IMR-90 (cell line): ENCODE measurements at regions not wholly inside any gene's neighbourhood (a gene's known extent, or its start where the extent isn't known, plus 50 kb on each side); places are given as distances from the start of the nearest gene placed in this dataset.

Source experiments
- ATAC-seq: fragments of 200-7000 bp; cut with Tn5 transposase; 2 replicates; pipeline ENCODE4 v1.9.1; 2020; ENCODE audit warnings: low read depth, mild to moderate bottlenecking, moderate library complexity
- BruUV-seq: library from RNA; stranded (reverse); fragments of 400-500 nt; replicated peaks from 2 replicates; lab custom pipeline; 2021; lab: Mats Ljungman, UMichigan
- CTCF ChIA-PET: fragments of 300-600 bp; formaldehyde crosslinking; extraction: SDS; loops from one replicate; lab custom pipeline; 2021; ENCODE audit warnings: antibody characterized with exemption; lab: Yijun Ruan, JAX
- POLR2A ChIA-PET: fragments of 300-600 bp; sonication (Branson Sonifier 250); formaldehyde crosslinking; loops from one replicate; lab custom pipeline; 2022; ENCODE audit warnings: antibody characterized with exemption; ENCODE audit not compliant: unreplicated experiment; lab: Charles Lee
- DNase-seq: peaks from one replicate; pipeline ENCODE4 v3.0.0; 2013
- H2AFZ ChIP-seq: replicated peaks from 2 replicates; pipeline ENCODE3; 2013; ENCODE audit warnings: low read length, mild to moderate bottlenecking; ENCODE audit not compliant: poor library complexity
- H2AK5ac ChIP-seq: 2 replicates; pipeline ENCODE4 v1.6.1; 2013; ENCODE audit warnings: low read depth, low read length, inconsistent platforms
- H2AK9ac ChIP-seq: replicated peaks from 2 replicates; pipeline ENCODE3; 2013; ENCODE audit warnings: mild to moderate bottlenecking, low read depth, low read length, moderate library complexity; ENCODE audit not compliant: poor library complexity
- H2BK120ac ChIP-seq: 2 replicates; pipeline ENCODE4 v1.6.1; 2013; ENCODE audit warnings: low read depth, low read length, inconsistent platforms
- H2BK15ac ChIP-seq: 3 replicates; pipeline ENCODE4 v1.6.1; 2013; ENCODE audit warnings: low read depth, low read length, inconsistent platforms
- H2BK20ac ChIP-seq: 2 replicates; pipeline ENCODE4 v1.6.1; 2013; ENCODE audit warnings: low read depth, mild to moderate bottlenecking, inconsistent platforms, low read length, moderate library complexity
- H2BK5ac ChIP-seq: 2 replicates; pipeline ENCODE4 v1.6.1; 2013; ENCODE audit warnings: mild to moderate bottlenecking, low read depth, low read length, inconsistent platforms; ENCODE audit not compliant: poor library complexity, severe bottlenecking
- H3K14ac ChIP-seq: replicated peaks from 2 replicates; pipeline ENCODE4 v1.6.1; 2013; ENCODE audit warnings: low read depth, low read length, inconsistent platforms
- H3K18ac ChIP-seq: 2 replicates; pipeline ENCODE4 v1.6.1; 2013; ENCODE audit warnings: low read depth, low read length, control low read depth
- H3K23ac ChIP-seq: 2 replicates; pipeline ENCODE4 v1.6.1; 2013; ENCODE audit warnings: low read depth, low read length, inconsistent platforms
- H3K27ac ChIP-seq: 2 replicates; pipeline ENCODE4 v1.5.1; 2013; ENCODE audit warnings: mild to moderate bottlenecking, control low read depth, low read length; ENCODE audit not compliant: insufficient read depth
- H3K27me3 ChIP-seq: 2 replicates; pipeline ENCODE4 v1.6.1; 2013; ENCODE audit warnings: low read length; ENCODE audit not compliant: control insufficient read depth, insufficient read depth
- H3K36me3 ChIP-seq: 2 replicates; pipeline ENCODE4 v1.6.1; 2013; ENCODE audit warnings: low read length, mixed read lengths; ENCODE audit not compliant: control insufficient read depth, insufficient read depth
- H3K4ac ChIP-seq: 2 replicates; pipeline ENCODE4 v1.6.1; 2013; ENCODE audit warnings: low read depth, low read length, inconsistent platforms
- H3K4me1 ChIP-seq: 2 replicates; pipeline ENCODE4 v1.6.1; 2013; ENCODE audit warnings: low read length, mixed read lengths; ENCODE audit not compliant: control insufficient read depth, insufficient read depth
- H3K4me2 ChIP-seq: 2 replicates; pipeline ENCODE4 v1.6.1; 2013; ENCODE audit warnings: low read depth, mild to moderate bottlenecking, control low read depth, low read length, moderate library complexity
- H3K4me3 ChIP-seq: 2 replicates; pipeline ENCODE4 v1.5.1; 2013; ENCODE audit warnings: low read depth, mild to moderate bottlenecking, control low read depth, low read length, moderate library complexity; ENCODE audit not compliant: insufficient read depth
- H3K56ac ChIP-seq: 2 replicates; pipeline ENCODE4 v1.6.1; 2013; ENCODE audit warnings: low read length, inconsistent platforms; ENCODE audit not compliant: insufficient read depth; ENCODE audit errors: extremely low read depth
- H3K79me1 ChIP-seq, 2 experiments: 2 replicates each; pipeline ENCODE4 v1.6.1; 2013; ENCODE audit warnings: low read length in 2 of 2, inconsistent platforms in 1 of 2, low read depth in 1 of 2
- H3K9ac ChIP-seq: 2 replicates; pipeline ENCODE4 v1.6.1; 2013; ENCODE audit warnings: low read depth, low read length, control low read depth
- H3K9me1 ChIP-seq: 2 replicates; pipeline ENCODE4 v1.6.1; 2013; ENCODE audit warnings: low read length, inconsistent platforms; ENCODE audit not compliant: insufficient read depth
- H3K9me3 ChIP-seq: 2 replicates; pipeline ENCODE4 v1.6.1; 2013; ENCODE audit warnings: low read length; ENCODE audit not compliant: control insufficient read depth, insufficient read depth
- H4K20me1 ChIP-seq: 2 replicates; pipeline ENCODE4 v1.6.1; 2013; ENCODE audit warnings: low read length, inconsistent platforms; ENCODE audit not compliant: insufficient read depth
- H4K5ac ChIP-seq: 2 replicates; pipeline ENCODE4 v1.6.1; 2013; ENCODE audit warnings: mild to moderate bottlenecking, low read depth, low read length, control low read depth
- H4K8ac ChIP-seq, 2 experiments: 2 replicates each; pipeline ENCODE4 v1.6.1; 2013; ENCODE audit warnings: low read depth in 2 of 2, low read length in 2 of 2, control low read depth in 1 of 2, inconsistent platforms in 1 of 2
- H4K91ac ChIP-seq: 2 replicates; pipeline ENCODE4 v1.6.1; 2013; ENCODE audit warnings: low read depth, low read length, inconsistent platforms; ENCODE audit not compliant: insufficient read depth
- BHLHE40 ChIP-seq: fragments of 150-350 bp; IDR thresholded peaks from 2 replicates; pipeline ENCODE4 v1.6.1; 2016; ENCODE audit warnings: mild to moderate bottlenecking, low read depth, low read length
- CHD1 ChIP-seq: IDR thresholded peaks from 2 replicates; pipeline ENCODE4 v1.6.1; 2012; ENCODE audit warnings: low read depth, low read length, improper control_type of control experiment
- MAFK ChIP-seq: IDR thresholded peaks from 2 replicates; pipeline ENCODE4 v1.6.1; 2012; ENCODE audit warnings: low read depth, low read length, improper control_type of control experiment
- NFE2L2 ChIP-seq: fragments of 150-350 bp; IDR thresholded peaks from 2 replicates; pipeline ENCODE4 v1.6.1; 2016; ENCODE audit warnings: low read depth, mild to moderate bottlenecking, low read length
- RAD21 ChIP-seq: IDR thresholded peaks from 2 replicates; pipeline ENCODE4 v1.6.1; 2012; ENCODE audit warnings: low read length, improper control_type of control experiment
- RFX5 ChIP-seq: IDR thresholded peaks from 2 replicates; pipeline ENCODE4 v1.8.0; 2012; ENCODE audit warnings: low read depth, mild to moderate bottlenecking, low read length, moderate library complexity
- SMC3 ChIP-seq: fragments of 150-350 bp; IDR thresholded peaks from 2 replicates; pipeline ENCODE4 v1.6.1; 2016; ENCODE audit warnings: low read depth, mild to moderate bottlenecking, antibody characterized with exemption, low read length, moderate library complexity
- WGBS, 2 experiments: methylation state at CpG; one replicate each; pipeline versions ENCODE4 v1.1.5 to v1.1.7; 2013; ENCODE audit warnings: missing lambda C conversion rate in 2 of 2; ENCODE audit not compliant: insufficient read length in 1 of 2; ENCODE audit errors: extremely low coverage in 2 of 2; 5-methylcytosine and 5-hydroxymethylcytosine counted together
- dilution Hi-C: fragments of 300-500 bp; cut with HindIII; formaldehyde crosslinking; loops from one replicate; pipeline ENCODE4 v1.14.3; 2018; ENCODE audit warnings: low sequenced_read_pairs; ENCODE audit not compliant: unreplicated experiment
- in situ Hi-C: fragments of 300-500 bp; cut with MboI; formaldehyde crosslinking; loops from 3 replicates; pipeline ENCODE4 v1.14.3; 2019; ENCODE audit warnings: low sequenced_read_pairs, inconsistent platforms, mixed read lengths
- intact Hi-C: fragments of 100-400 bp; cut with micrococcal nuclease; formaldehyde crosslinking; loops from 2 replicates; pipeline ENCODE4 v1.10.0; 2022
- TF ChIP-seq, protein P1 (sequence below): conservative IDR thresholded peaks from 2 replicates; pipeline ENCODE4 v1.5.1; 2012; ENCODE audit warnings: mild to moderate bottlenecking, low read depth, low read length, improper control_type of control experiment

DNA sequence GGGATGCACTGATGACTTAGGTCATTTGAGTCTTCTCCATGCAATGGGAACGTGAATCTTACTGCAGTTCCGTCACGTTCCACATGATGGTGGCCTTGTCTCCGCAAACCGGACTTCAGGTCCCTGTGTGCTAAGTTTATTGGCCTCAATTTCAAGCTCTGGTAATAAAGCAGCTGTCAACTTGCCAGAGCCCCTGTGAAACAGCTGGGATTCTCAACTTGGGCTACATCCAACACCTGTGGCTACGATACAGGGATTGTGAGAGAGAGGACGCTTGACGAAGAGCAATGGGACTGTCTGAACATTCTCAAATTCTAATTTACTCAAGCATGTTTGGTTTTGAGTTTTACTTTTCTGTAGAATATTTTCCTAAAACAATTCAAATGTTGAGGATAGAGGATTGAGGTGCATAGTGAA, 174.2 kb downstream of the PTN start:
- peak; percentile 98 for ATAC-seq
- H2BK15ac ChIP-seq: peak overlapping the region; percentile 84; the same call in 2 of the 3 replicates
- H2BK5ac ChIP-seq: peak overlapping the region; percentile 54
- BruUV-seq: no TSS peak
- H3K79me1 ChIP-seq: no peaks in the 10 kb centered on the region
- peak overlapping the region in 1 of 2 experiments; percentile 79; a peak in 2 of 4 replicates for H4K8ac ChIP-seq
- H2BK120ac ChIP-seq: peak overlapping the region; percentile 93
- H3K4me1 ChIP-seq: peaks cover 5% of the 10 kb centered on the region
- 0% methylated on average over 1 of the region's 8 CpGs; no CpG with 5 or more reads in 1 of the 2 experiments for WGBS, 2 experiments
- H3K56ac ChIP-seq: no peak overlapping the region
- ChIA-PET CTCF (interaction anchor here (0.5 to 2.4 kb wide), 12 partner anchors 9 to 501 kb away, joined by 3 to 34 read pairs (median 4); no protein-coding TSS in a partner anchor), POLR2A (interaction anchor here (0.6 to 1.1 kb wide), 2 partner anchors 246 to 286 kb away, joined by 3 to 4 read pairs; no protein-coding TSS in a partner anchor)
- H4K5ac ChIP-seq: 0 out of 2 replicates have a peak overlapping the region, but pooled peaks have one; percentile 27
- no peaks in the 10 kb centered on the region for H4K20me1 ChIP-seq
- DNase-seq: peak; percentile 85
- H3K18ac ChIP-seq: peak overlapping the region; percentile 42; the same call in 1 of the 2 replicates
- no peak overlapping the region for H3K9ac ChIP-seq
- H2AFZ ChIP-seq: peak overlapping the region; percentile 86
- H3K27me3 ChIP-seq: no peaks in the 10 kb centered on the region
- peak overlapping the region; percentile 43; the same call in 1 of the 2 replicates for H3K4me2 ChIP-seq
- TF ChIP-seq CHD1: no peak
- TF ChIP-seq RFX5: no peak
- no peak for TF ChIP-seq BHLHE40
- TF ChIP-seq SMC3: peak; percentile 93
- peak; percentile 92 for TF ChIP-seq RAD21
- TF ChIP-seq MAFK: no peak
- TF ChIP-seq, protein P1, sequence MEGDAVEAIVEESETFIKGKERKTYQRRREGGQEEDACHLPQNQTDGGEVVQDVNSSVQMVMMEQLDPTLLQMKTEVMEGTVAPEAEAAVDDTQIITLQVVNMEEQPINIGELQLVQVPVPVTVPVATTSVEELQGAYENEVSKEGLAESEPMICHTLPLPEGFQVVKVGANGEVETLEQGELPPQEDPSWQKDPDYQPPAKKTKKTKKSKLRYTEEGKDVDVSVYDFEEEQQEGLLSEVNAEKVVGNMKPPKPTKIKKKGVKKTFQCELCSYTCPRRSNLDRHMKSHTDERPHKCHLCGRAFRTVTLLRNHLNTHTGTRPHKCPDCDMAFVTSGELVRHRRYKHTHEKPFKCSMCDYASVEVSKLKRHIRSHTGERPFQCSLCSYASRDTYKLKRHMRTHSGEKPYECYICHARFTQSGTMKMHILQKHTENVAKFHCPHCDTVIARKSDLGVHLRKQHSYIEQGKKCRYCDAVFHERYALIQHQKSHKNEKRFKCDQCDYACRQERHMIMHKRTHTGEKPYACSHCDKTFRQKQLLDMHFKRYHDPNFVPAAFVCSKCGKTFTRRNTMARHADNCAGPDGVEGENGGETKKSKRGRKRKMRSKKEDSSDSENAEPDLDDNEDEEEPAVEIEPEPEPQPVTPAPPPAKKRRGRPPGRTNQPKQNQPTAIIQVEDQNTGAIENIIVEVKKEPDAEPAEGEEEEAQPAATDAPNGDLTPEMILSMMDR: peak; percentile 77
- TF ChIP-seq NFE2L2: no peak
- no peaks in the 10 kb centered on the region for H3K9me3 ChIP-seq
- H4K91ac ChIP-seq: peak overlapping the region; percentile 70
- no peak overlapping the region; the same call in 1 of the 2 replicates for H3K27ac ChIP-seq
- H3K14ac ChIP-seq: peak overlapping the region; percentile 83
- H3K23ac ChIP-seq: no peak overlapping the region
- H3K4ac ChIP-seq: peak overlapping the region; percentile 85
- in situ Hi-C loops: no loop called here
- H3K9me1 ChIP-seq: no peaks in the 10 kb centered on the region
- dilution Hi-C loops: no loop called here
- peak overlapping the region; percentile 96 for H2BK20ac ChIP-seq
- no peak overlapping the region for H3K4me3 ChIP-seq
- peak overlapping the region; percentile 48; the same call in 1 of the 2 replicates for H2AK5ac ChIP-seq
- intact Hi-C loops: loop anchor here (1.0 kb wide), 2 partner anchors 285 to 423 kb away; no protein-coding TSS in a partner anchor
- peak overlapping the region; percentile 0 for H2AK9ac ChIP-seq
- H3K36me3 ChIP-seq: no peaks in the 10 kb centered on the region
